H7 (cell line): ENCODE measurements at regions not wholly inside any gene's neighbourhood (a gene's known extent, or its start where the extent isn't known, plus 50 kb on each side); places are given as distances from the start of the nearest gene placed in this dataset.
A peak's percentile ranks its signal among the peaks of the same experiment; 100 is the strongest.

Experiments
- DNase-seq: peaks from one replicate; pipeline ENCODE4 v3.0.0; 2012
- H3K27me3 ChIP-seq: 2 replicates; pipeline ENCODE4 v1.6.0; 2011; ENCODE audit warnings: mild to moderate bottlenecking, low read length; ENCODE audit not compliant: control insufficient read depth, insufficient read depth
- H3K36me3 ChIP-seq: replicated peaks from 2 replicates; pipeline ENCODE4 v1.5.1; 2011; ENCODE audit warnings: low read length; ENCODE audit not compliant: control insufficient read depth, insufficient read depth
- H3K4me3 ChIP-seq: 2 replicates; pipeline ENCODE4 v1.5.1; 2011; ENCODE audit warnings: low read depth, mild to moderate bottlenecking, control low read depth, low read length, moderate library complexity; ENCODE audit not compliant: insufficient read depth

DNA sequence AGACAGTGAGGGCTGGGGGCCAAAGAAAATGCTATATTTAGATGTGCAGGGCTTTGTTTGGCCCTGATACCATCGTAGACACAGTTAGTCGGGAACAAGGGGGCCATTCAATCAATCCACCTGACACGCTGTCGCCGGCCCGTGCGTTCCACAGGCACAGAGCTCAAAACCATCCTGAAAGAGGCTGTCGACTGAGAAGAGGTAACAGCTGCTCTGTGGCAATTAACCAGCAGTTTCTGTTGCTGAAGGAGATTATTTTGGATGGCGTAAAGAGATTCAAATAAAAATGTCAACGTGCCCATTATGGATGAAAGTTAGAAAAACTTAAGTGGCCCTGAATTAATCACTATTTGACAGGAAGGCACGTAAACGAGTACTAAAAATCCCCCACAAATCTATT lies 276.2 kb upstream of the IRX5 start:
- Histone ChIP-seq H3K27me3 (peaks cover 11% of the 10 kb centered on the region; the same call in 1 of the 2 replicates), H3K36me3 (no peaks in the 10 kb centered on the region), H3K4me3 (no peak overlapping the region)
- DNase-seq: no peak

DNA sequence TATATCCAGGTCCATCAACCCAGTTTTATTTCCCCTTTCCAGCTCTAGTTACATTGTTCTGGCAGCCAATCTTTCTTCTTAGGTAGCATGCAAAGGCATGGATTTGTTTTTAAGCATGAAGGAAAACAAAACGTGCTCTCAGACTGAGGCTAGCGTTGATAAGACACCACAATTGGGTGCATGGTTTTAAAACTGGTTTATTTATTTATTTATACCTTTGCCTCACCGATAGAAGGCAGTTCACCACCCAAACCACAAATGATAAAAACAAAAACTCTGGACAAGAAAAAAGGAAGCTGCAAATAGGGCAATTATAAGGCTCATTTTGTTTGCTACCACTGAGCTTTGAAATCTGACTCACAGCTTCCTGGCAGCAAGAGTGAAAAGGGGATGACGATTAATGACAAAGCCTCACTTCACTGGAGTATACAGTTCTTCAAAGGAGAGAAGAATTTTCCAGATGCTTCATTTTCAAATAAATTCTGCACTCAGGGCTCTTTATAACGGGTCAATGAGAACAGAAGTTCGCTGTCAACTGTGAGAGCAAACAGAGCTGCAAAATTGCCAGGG lies 278.4 kb upstream of the IRX5 start:
- Histone ChIP-seq H3K4me3 (no peak overlapping the region), H3K36me3 (no peaks in the 10 kb centered on the region), H3K27me3 (peaks cover 17% of the 10 kb centered on the region)
- DNase-seq: no peak

DNA sequence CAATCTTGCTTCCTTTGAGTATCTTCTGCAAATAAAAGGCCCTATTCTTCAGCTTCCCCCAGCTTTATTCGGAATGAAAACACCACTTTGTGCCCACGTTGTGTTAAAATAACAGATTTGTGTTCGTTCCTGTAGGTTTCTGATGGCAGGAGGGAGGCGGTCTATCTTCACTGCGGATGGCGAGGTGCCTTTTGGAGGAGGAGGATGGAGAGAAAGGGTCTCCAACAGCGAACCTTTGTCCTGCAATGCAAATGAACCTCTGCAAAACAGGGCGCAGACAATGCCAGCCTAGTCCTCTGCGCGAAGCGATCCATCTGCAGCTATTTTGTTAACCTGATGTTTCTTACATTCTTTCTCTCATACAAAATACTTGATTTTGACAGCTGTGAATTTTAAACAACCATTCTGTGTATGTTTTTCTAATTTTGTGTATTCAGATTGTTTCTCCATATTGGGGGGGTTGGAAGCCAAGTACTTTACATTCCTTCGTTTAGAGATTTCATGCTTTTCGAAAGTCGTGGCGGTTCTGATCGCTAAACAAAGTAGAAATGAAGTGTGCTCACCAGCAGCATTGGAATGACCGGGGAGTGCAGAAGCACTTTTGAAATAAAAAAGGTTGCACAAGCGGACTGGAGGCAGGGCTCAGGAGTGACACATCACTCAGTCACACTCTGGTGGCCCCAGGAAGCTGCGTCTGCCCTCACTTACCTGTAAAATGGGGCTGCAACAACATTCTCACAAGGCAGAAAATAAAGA lies 279.0 kb upstream of the IRX5 start:
- Histone ChIP-seq H3K36me3 (no peaks in the 10 kb centered on the region), H3K4me3 (no peak overlapping the region), H3K27me3 (peaks cover 17% of the 10 kb centered on the region)
- DNase-seq: peak; percentile 55

DNA sequence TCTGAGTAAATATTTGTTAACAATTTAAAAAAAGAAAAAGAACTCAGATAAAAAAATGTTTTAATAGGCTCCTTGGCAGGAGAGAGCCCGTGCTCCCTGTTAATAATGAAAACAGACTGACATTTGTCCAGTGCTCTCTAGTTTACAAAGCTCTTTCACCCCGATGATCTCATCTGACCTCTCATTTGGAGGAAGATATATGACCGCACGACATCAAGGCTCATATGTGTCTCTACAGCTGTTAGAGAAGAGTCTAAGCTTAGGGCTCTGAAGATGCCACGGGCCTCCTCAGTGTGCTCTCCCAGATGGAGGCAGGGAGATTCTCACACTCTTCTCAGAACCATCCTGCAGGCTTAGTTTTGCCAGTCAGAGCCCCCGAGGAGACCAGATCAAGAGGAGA lies 280.8 kb upstream of the IRX5 start:
- no peak for DNase-seq
- H3K36me3 ChIP-seq: no peaks in the 10 kb centered on the region
- no peak overlapping the region for H3K4me3 ChIP-seq
- H3K27me3 ChIP-seq: peaks cover 17% of the 10 kb centered on the region

DNA sequence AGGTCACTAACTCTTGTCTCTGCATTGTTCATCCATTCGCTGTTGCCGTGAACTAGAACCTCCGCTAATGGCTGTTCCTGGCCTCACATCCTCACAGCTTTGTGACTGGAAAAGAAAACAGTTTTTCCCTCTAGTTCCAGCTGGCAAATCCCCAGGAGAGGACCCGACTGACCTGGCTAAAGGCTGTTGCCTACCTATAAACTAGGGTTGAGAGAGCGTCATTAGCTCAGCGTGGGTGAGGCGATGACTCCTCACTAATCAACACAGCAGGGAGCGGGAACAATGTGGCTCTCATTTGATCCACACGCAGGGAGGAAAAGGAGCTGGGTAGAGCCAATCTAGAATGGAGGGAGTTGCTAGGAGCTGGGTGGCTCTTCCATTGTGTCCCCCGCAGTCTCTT lies 282.1 kb upstream of the IRX5 start:
- DNase-seq: no peak

DNA sequence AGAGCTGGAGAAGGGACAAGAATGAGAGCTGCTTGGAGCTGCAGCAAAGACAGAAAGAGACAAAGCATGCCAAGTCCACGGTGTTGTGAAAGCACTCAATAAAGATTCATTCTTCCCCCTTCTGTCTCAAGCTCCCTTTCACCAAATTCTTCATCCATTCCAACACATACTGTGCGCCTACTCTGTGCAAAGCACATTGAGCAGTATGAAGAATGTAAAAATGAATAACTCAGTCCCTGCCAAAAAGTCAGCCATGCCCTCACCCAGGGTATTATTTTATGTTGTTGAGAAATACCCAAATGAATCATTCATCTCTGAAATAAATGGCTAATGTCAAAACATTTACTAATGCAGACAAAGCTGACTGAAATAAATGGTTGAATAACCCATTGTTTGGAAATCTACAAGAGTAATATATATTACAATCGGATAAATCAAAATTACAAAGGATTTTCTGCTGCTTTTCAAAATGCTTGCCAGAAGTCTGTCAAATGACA lies 282.9 kb upstream of the IRX5 start:
- no peak overlapping the region for H3K4me3 ChIP-seq
- H3K27me3 ChIP-seq: peaks cover 8% of the 10 kb centered on the region
- no peak for DNase-seq
- no peaks in the 10 kb centered on the region for H3K36me3 ChIP-seq

More for the DNA sequence above, 282.1 kb upstream of the IRX5 start:
- no peak overlapping the region for H3K4me3 ChIP-seq
- H3K27me3 ChIP-seq: peaks cover 10% of the 10 kb centered on the region
- H3K36me3 ChIP-seq: no peaks in the 10 kb centered on the region

DNA sequence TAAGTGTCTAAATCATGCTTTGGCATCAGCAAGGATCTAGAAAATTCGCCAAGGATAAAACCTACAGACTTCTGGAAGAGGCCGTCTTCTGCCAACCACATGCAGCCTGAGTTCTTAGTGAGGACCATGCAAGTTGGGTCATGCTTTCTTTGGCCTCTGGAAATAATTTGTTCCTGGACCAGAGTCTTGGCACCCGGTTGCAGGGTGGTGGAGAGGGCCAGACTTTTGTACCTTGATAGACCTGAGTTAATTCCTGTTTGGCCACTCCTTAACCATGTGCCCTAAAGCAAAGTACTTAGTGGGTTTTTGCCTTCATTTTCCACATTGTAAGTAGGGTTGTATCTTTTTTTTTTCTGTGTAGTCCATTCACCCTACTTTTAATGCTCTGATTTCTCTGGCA lies 283.4 kb upstream of the IRX5 start:
- Histone ChIP-seq H3K4me3 (no peak overlapping the region), H3K36me3 (no peaks in the 10 kb centered on the region), H3K27me3 (peaks cover 6% of the 10 kb centered on the region; the same call in 1 of the 2 replicates)
- no peak for DNase-seq

DNA sequence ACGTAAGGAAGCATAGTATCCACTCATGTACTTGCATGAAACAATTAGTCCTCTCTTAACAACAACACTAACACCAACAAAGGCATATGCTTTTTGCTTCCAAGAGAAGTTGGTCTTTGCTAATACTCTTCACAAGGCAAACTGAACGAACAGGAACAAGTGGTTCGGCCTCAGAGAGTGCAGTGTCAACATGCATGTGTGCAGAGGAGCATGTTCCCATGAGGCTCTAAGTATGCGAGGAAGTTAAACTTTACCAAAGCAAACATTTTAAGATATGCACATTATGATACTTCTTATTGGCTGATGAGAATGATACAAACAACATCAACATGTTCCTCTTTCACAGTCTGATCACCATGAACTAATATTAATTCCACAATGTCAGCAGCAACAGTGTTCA lies 285.3 kb upstream of the IRX5 start:
- Histone ChIP-seq H3K27me3 (peaks cover 6% of the 10 kb centered on the region; the same call in 1 of the 2 replicates), H3K36me3 (no peaks in the 10 kb centered on the region), H3K4me3 (no peak overlapping the region)
- DNase-seq: no peak

DNA sequence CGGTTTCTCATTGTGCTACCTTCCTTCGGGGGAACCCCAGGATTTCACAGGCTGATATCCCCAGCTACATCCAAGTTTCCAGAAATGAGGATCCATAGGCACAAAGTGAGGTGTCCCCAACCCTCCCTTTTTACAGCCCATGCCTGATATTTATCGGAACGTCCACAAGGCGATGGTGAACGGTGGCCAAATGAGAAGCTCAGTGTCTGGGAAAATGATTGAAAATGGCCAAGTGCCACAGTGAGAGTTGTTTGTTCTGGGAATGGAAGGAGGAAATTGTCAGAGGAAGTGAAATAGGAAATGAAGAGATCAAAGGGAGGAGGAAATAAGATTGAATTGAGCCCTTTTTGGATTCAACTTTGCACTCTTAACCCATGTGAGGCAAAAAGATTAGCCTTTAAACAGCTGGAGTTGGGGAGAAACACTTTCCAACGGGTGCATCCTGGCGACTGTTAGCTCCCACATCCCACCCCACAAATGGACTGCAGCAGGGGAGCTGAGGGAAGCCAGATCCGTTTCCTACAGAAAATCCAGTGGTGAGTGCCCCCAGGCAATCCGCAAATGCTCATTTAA lies 294.4 kb upstream of the IRX5 start:
- Histone ChIP-seq H3K36me3 (no peaks in the 10 kb centered on the region), H3K27me3 (no peaks in the 10 kb centered on the region), H3K4me3 (no peak overlapping the region)

DNA sequence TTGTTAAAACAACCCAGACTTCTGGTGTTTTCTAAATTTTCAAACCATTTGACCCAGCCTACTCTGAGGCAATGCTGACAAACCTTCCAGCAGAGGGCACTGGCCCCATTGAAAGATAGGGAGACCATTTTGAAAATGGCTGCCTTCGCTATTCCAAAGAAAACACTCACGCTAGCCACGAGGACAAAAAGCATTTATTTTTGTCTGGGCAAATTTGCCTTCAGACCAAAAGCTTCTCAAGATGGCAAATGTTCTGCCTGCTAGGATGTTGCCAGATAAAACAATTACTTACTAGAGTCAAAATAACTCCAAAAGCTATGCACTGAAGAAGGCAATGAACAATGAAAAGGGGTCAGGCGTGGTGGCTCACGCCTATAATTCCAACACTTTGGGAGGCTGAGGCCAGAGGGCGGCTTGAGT lies 296.7 kb upstream of the IRX5 start:
- no peaks in the 10 kb centered on the region for H3K27me3 ChIP-seq
- no peaks in the 10 kb centered on the region for H3K36me3 ChIP-seq
- peak; percentile 44 for DNase-seq
- no peak overlapping the region for H3K4me3 ChIP-seq

More for the DNA sequence above, 294.4 kb upstream of the IRX5 start:
- DNase-seq: no peak

DNA sequence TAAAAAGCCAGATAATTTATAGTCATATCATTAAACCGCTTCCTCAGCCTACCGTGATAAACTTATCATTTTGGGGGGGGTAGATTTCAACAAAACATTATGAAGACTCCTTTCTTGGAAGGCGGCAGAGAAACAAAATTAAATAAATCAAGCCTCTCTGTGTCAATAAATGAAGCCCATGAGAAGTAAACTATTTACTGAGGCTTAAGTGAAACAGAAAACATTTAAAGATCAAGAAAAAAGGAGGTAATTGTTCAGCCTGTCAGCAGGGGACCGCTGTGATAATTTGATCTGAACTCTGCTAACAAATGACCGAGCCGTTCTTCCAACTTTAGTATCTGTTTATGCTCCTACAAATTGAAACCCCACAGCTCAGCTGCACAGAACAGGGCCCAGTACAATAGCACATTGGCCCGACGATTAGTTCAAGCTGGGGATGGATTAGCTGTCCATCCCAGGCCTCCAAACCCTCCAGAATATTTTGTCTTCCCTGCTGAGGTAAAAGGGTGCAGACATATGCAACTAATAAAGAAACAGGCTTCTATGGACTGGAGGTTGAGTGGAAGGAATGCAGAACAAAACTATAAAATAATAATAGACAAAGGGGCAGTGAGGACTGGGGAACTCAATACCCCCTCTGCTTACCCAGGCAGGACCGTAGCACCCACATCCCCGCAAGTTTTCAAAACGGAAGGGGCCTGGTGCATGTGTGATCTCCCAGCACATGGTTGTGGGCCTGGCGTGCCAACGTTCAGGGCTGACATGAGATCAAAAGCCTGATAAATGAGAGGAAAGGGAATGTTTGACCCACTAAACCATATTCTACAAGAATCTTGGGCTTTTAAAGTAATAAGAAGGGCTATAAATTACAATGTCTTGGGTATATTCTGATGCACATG lies 298.1 kb upstream of the IRX5 start:
- DNase-seq: no peak
- H3K36me3 ChIP-seq: no peaks in the 10 kb centered on the region
- no peaks in the 10 kb centered on the region for H3K27me3 ChIP-seq
- H3K4me3 ChIP-seq: no peak overlapping the region

DNA sequence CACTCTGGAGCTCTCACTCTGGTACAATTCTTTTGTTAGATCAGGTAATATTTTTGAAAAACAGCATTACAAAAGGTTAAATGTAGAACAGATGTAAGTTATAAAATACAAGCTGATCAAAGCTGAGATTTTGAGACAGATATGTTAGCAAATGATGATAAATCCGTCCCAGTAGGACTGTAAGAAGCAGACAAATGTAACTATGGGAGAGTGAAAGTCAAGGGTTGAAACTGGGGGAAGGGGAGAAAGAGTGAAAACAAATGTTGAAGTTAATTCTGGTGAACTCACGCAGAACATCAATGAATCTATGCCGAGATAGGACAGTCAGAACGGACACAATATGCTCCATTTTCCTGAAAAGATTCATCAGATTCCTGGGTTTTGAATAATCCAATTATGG lies 298.9 kb upstream of the IRX5 start:
- no peaks in the 10 kb centered on the region for H3K36me3 ChIP-seq
- DNase-seq: no peak
- H3K27me3 ChIP-seq: no peaks in the 10 kb centered on the region
- H3K4me3 ChIP-seq: no peak overlapping the region

DNA sequence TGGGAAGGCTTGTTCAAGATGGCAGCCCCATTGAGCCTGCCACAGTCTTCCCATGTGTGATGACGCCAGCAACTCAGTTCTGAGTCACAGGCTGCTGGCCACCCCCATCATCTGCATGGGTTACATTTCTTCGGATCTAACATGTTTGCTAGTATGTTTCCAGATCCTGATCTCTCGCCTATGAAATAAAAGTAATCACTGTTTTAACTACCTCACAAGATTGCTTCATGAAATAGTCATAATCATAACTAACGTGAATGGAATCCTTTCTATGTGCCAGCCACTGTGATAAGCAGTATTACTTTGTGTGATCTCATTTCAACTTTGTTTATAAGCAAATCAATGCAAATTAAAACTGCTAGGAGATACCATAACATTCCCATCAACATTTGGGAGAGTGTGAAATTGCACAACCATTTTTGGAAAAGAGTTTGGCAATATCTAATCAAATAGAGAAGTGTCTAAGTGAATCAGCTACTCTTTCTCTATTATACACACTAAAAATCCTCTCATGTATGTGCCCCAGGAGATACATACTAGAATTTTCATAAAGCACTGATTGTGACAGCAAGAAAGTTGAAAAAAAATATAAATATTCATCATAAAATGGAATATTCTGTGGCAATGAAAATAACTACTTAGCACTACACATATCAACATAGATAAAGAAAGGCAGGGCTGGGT lies 300.2 kb upstream of the IRX5 start:
- no peak for DNase-seq
- Histone ChIP-seq H3K27me3 (no peaks in the 10 kb centered on the region), H3K36me3 (no peaks in the 10 kb centered on the region), H3K4me3 (no peak overlapping the region)
